Smooth muscle cell (in vitro differentiated cells): ENCODE measurements at regions not wholly inside any gene's neighbourhood (a gene's known extent, or its start where the extent isn't known, plus 50 kb on each side); places are given as distances from the start of the nearest gene placed in this dataset.

ENCODE experiments used
- DNase-seq: peaks from one replicate; lab custom pipeline; 2025; ENCODE audit not compliant: unreplicated experiment; lab: John Stamatoyannopoulos, UW
- H2AFZ ChIP-seq: fragments of 200-600 bp; sonication (generic); 2 replicates; pipeline ENCODE4 v1.6.0; 2016; ENCODE audit warnings: antibody characterized with exemption, low read depth, mild to moderate bottlenecking
- H3F3A ChIP-seq: fragments of 200-600 bp; sonication (generic); 2 replicates; pipeline ENCODE4 v1.6.0; 2017; ENCODE audit warnings: antibody characterized with exemption, low read depth
- H3K27ac ChIP-seq: fragments of 200-600 bp; sonication (generic); 2 replicates; pipeline ENCODE4 v1.5.1; 2016; ENCODE audit warnings: low read depth, mild to moderate bottlenecking
- H3K27me3 ChIP-seq: fragments of 200-600 bp; sonication (generic); 2 replicates; pipeline ENCODE4 v1.6.1; 2016; ENCODE audit warnings: low read depth, mild to moderate bottlenecking
- H3K36me3 ChIP-seq: fragments of 200-600 bp; sonication (generic); 2 replicates; pipeline ENCODE4 v1.5.1; 2016; ENCODE audit warnings: low read depth
- H3K4me1 ChIP-seq: fragments of 200-600 bp; sonication (generic); 2 replicates; pipeline ENCODE4 v1.5.1; 2016; ENCODE audit warnings: low read depth
- H3K4me2 ChIP-seq: fragments of 200-600 bp; sonication (generic); 2 replicates; pipeline ENCODE4 v1.6.0; 2016; ENCODE audit warnings: mild to moderate bottlenecking
- H3K4me3 ChIP-seq: fragments of 200-600 bp; sonication (generic); 2 replicates; pipeline ENCODE4 v1.5.1; 2016; ENCODE audit warnings: mild to moderate bottlenecking
- H3K79me2 ChIP-seq: fragments of 200-600 bp; sonication (generic); 2 replicates; pipeline ENCODE4 v1.6.0; 2016; ENCODE audit warnings: low read depth, mild to moderate bottlenecking
- H3K9ac ChIP-seq: fragments of 200-600 bp; sonication (generic); 2 replicates; pipeline ENCODE4 v1.6.0; 2016; ENCODE audit warnings: low read depth
- H3K9me3 ChIP-seq: fragments of 200-600 bp; sonication (generic); replicated peaks from 2 replicates; pipeline ENCODE4 v1.5.1; 2016; ENCODE audit warnings: low read depth
- H4K20me1 ChIP-seq: fragments of 200-600 bp; sonication (generic); 2 replicates; pipeline ENCODE4 v1.6.0; 2016; ENCODE audit warnings: low read depth
- CTCF ChIP-seq: fragments of 200-600 bp; sonication (generic); IDR thresholded peaks from 2 replicates; pipeline ENCODE4 v1.5.1; 2017; ENCODE audit warnings: borderline replicate concordance, mild to moderate bottlenecking, antibody characterized with exemption; ENCODE audit not compliant: insufficient read depth, poor library complexity, severe bottlenecking
- WGBS: methylation state at CpG from one replicate; pipeline ENCODE4 v1.1.7; 2016; ENCODE audit warnings: low lambda C conversion rate; 5-methylcytosine and 5-hydroxymethylcytosine counted together

GRCh38 chr3:21859124-21860081 is 108.4 kb upstream of the ZNF385D start:
- Histone ChIP-seq H3K9ac (no peak overlapping the region), H3K9me3 (no peaks in the 10 kb centered on the region), H3K4me2 (no peak overlapping the region), H4K20me1 (no peaks in the 10 kb centered on the region), H3F3A (no peaks in the 10 kb centered on the region), H3K27me3 (no peaks in the 10 kb centered on the region), H3K4me1 (no peaks in the 10 kb centered on the region), H3K79me2 (no peaks in the 10 kb centered on the region), H2AFZ (no peak overlapping the region), H3K4me3 (no peak overlapping the region), H3K36me3 (no peaks in the 10 kb centered on the region), H3K27ac (no peak overlapping the region)
- no peak for TF ChIP-seq CTCF
- no peak for DNase-seq
- 67% methylated on average over 10 of the region's 10 CpGs for WGBS

- no peak for DNase-seq
- TF ChIP-seq CTCF, result no peak
- H3K27me3 ChIP-seq, result no peaks in the 10 kb centered on the region
- H3K9me3 ChIP-seq, result no peaks in the 10 kb centered on the region
- no peak overlapping the region for H3K27ac ChIP-seq
- H3K4me2 ChIP-seq, result no peak overlapping the region
- H3K79me2 ChIP-seq, result no peaks in the 10 kb centered on the region
- H3F3A ChIP-seq, result no peaks in the 10 kb centered on the region
- no peak overlapping the region for H3K4me3 ChIP-seq
- H3K36me3 ChIP-seq, result no peaks in the 10 kb centered on the region
- H3K4me1 ChIP-seq, result no peaks in the 10 kb centered on the region
- no peak overlapping the region for H2AFZ ChIP-seq
- WGBS, result 77% methylated on average over 1 of the region's 1 CpG
- no peak overlapping the region for H3K9ac ChIP-seq
- no peaks in the 10 kb centered on the region for H4K20me1 ChIP-seq
These were observed 109.1 kb upstream of the ZNF385D start for GRCh38 chr3:21860082-21860475.

GRCh38 chr3:21860657-21861056 is 109.6 kb upstream of the ZNF385D start:
- Histone ChIP-seq H3F3A (no peaks in the 10 kb centered on the region), H3K4me1 (no peaks in the 10 kb centered on the region), H3K4me2 (no peak overlapping the region), H4K20me1 (no peaks in the 10 kb centered on the region), H3K79me2 (no peaks in the 10 kb centered on the region), H3K27ac (no peak overlapping the region), H3K4me3 (no peak overlapping the region), H3K9ac (no peak overlapping the region), H3K9me3 (no peaks in the 10 kb centered on the region), H2AFZ (no peak overlapping the region), H3K27me3 (no peaks in the 10 kb centered on the region), H3K36me3 (no peaks in the 10 kb centered on the region)
- no peak for TF ChIP-seq CTCF
- 79% methylated on average over 1 of the region's 1 CpG for whole genome bisulfite sequencing
- no peak for DNase-seq

GRCh38 chr3:21876782-21877181 is 125.8 kb upstream of the ZNF385D start:
- no peak overlapping the region for H3K9ac ChIP-seq
- H4K20me1 ChIP-seq, result no peaks in the 10 kb centered on the region
- TF ChIP-seq CTCF, result no peak
- no peak for DNase-seq
- H3F3A ChIP-seq, result no peaks in the 10 kb centered on the region
- H3K4me2 ChIP-seq, result no peak overlapping the region
- H3K79me2 ChIP-seq, result no peaks in the 10 kb centered on the region
- H2AFZ ChIP-seq, result no peak overlapping the region
- no peaks in the 10 kb centered on the region for H3K4me1 ChIP-seq
- 96% methylated on average over 2 of the region's 2 CpGs for WGBS
- H3K36me3 ChIP-seq, result no peaks in the 10 kb centered on the region
- no peaks in the 10 kb centered on the region for H3K9me3 ChIP-seq
- no peaks in the 10 kb centered on the region for H3K27me3 ChIP-seq
- H3K4me3 ChIP-seq, result no peak overlapping the region
- H3K27ac ChIP-seq, result no peak overlapping the region
